Spinal cord (tissue), 9 donors: ENCODE measurements at regions not wholly inside any gene's neighbourhood (a gene's known extent, or its start where the extent isn't known, plus 50 kb on each side); places are given as distances from the start of the nearest gene placed in this dataset.

Source experiments
- DNase-seq, 6 donors: peaks; one replicate each; pipeline versions ENCODE4 v3.0.0 to v3.0.0-alpha.2; 2013 to 2015; ENCODE audit warnings: low spot score in 6 of 6, low read depth in 4 of 6
- H3K27ac ChIP-seq: one replicate; pipeline ENCODE4 v1.5.1; 2013; ENCODE audit warnings: low read depth, low read length, control low read depth
- H3K27me3 ChIP-seq: one replicate; pipeline ENCODE4 v1.6.1; 2013; ENCODE audit warnings: low read length; ENCODE audit not compliant: control insufficient read depth, insufficient read depth
- H3K36me3 ChIP-seq: one replicate; pipeline ENCODE4 v1.6.1; 2013; ENCODE audit warnings: low read length; ENCODE audit not compliant: control insufficient read depth, insufficient read depth
- H3K4me1 ChIP-seq: one replicate; pipeline ENCODE4 v1.6.1; 2013; ENCODE audit warnings: low read length; ENCODE audit not compliant: control insufficient read depth, insufficient read depth
- H3K4me3 ChIP-seq: one replicate; pipeline ENCODE4 v1.5.1; 2013; ENCODE audit warnings: low read depth, low read length, control low read depth
- H3K9me3 ChIP-seq: one replicate; pipeline ENCODE4 v1.6.1; 2013; ENCODE audit warnings: low read length; ENCODE audit not compliant: control insufficient read depth, insufficient read depth
- WGBS: methylation state at CpG from one replicate; pipeline ENCODE4 v1.1.5; 2013; ENCODE audit warnings: missing lambda C conversion rate; ENCODE audit not compliant: insufficient coverage; 5-methylcytosine and 5-hydroxymethylcytosine counted together
- donor health status: healthy.

DNA sequence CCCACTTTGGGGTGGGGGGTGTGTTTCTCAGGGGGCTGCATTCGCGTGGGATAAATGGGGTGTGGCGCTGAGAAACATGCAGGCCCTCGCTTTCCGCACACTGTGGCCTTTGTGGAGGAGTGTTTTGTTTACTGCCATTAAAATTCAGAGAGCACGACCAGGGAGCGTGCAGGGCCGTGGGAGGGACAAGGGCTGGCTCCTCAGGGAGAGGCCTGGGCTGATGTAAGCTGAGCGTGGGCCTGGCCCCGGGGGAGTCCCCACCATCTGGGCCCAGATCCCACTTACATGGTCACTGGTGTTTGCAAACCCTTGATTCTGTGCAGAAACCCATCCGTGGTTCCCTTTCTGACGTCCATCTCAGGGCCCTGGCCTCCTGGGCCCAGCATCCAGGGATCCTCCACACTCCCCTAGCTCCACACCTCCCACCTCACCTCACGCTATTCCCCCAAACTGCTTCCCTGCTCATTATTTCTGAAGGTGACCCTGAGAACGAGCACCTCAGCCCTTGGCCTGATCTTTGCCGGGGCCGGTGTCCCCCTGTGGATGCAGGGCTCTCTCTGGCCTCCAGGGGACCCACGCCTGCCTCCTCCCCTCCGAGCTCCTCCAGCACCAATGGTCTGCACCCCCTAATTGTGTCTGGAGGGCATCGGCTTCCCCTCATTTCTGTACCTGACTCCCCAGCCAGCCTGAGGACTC is 92.5 kb upstream of the SIM2 start:
- DNase-seq: peak in 1 of 6 donors; percentile 44
- Histone ChIP-seq H3K27ac (no peak overlapping the region), H3K36me3 (no peaks in the 10 kb centered on the region), H3K4me3 (no peak overlapping the region), H3K9me3 (no peaks in the 10 kb centered on the region), H3K27me3 (no peaks in the 10 kb centered on the region), H3K4me1 (peaks cover 18% of the 10 kb centered on the region)
- WGBS: 48% methylated on average over 17 of the region's 19 CpGs

DNA sequence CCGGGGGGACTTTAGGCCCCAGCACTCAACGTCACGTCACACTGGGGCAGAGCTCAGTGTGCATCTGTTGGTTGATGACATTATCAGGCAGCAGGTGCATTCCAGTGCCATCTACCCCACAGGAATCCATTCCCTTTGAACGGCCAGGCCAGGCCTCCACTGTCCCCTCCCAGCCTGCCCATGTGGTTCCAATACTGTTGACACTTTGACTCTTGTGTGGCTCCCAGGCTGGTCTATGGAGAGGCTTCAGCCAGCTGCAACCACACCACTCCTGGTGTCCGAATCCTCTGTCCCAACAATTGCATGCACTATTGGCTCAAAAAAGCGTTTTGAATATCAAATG is 92.0 kb upstream of the SIM2 start:
- no peak overlapping the region for H3K27ac ChIP-seq
- DNase-seq: no peak
- no peaks in the 10 kb centered on the region for H3K9me3 ChIP-seq
- H3K4me3 ChIP-seq: no peak overlapping the region
- no peaks in the 10 kb centered on the region for H3K36me3 ChIP-seq
- 83% methylated on average over 3 of the region's 6 CpGs for WGBS
- no peaks in the 10 kb centered on the region for H3K27me3 ChIP-seq
- H3K4me1 ChIP-seq: peaks cover 18% of the 10 kb centered on the region

DNA sequence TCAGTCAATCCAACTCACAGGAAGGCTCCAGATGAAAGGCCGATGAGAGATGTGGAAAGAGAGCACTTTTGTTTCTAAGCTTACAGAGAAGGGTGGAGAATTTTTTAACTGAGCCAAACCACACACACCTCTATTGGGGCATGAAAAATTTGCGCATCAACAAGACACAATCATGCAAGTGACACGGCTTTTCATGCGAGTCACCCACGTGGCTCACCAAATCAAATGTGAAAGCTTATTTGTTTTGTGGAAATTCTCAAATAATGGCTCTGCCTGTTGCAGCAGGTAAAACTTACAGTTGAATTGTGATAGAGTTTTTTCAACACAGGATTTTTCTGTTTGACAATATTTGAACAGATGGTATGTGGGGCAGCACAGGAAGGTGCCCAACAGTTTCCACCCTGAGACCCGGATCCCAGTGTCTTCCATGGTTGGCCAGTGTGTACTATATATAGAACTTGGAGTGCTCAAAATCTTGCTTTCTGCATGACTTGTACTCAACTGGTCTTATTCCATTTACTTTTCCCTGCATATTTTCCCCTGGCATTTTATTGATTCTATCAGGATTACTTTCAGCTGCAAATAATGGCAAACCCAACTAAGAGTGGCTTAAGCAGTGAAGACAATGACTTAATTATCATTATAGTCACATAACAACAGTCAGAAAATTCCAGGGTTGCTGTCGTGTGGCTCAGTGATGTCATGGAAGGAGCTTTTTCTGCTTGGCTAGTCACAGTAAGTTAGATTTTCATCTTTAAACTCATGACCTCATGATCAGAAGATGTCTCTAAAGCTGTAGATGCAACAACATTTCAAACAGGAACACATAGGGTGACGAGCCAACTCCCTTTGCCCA is 90.6 kb upstream of the SIM2 start:
- Histone ChIP-seq H3K27me3 (no peaks in the 10 kb centered on the region), H3K4me3 (no peak overlapping the region), H3K9me3 (no peaks in the 10 kb centered on the region), H3K4me1 (peaks cover 18% of the 10 kb centered on the region), H3K27ac (no peak overlapping the region), H3K36me3 (no peaks in the 10 kb centered on the region)
- no peak for DNase-seq
- WGBS: no CpG with 5 or more reads among the region's 8 CpGs

DNA sequence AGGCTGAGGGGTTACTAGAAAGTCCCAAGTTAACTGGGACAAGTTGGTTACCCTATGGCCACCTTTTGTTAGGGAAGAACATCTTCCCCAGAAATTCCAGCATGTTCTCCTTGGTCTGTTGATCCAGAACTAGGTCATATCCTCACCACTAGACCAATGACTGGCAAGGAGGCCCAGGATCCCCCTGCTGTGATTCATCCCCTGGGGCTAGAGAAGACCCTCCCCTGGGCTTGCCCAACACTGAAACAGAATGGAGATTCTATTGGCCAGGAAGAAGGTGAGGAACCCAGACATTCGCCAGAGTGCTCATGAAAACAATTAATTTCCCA is 90.1 kb upstream of the SIM2 start:
- DNase-seq: no peak
- Histone ChIP-seq H3K27me3 (no peaks in the 10 kb centered on the region), H3K27ac (no peak overlapping the region), H3K4me1 (peaks cover 18% of the 10 kb centered on the region), H3K4me3 (no peak overlapping the region), H3K9me3 (no peaks in the 10 kb centered on the region), H3K36me3 (no peaks in the 10 kb centered on the region)
- WGBS: no CpG with 5 or more reads among the region's 1 CpG

- Histone ChIP-seq H3K27ac (no peak overlapping the region), H3K36me3 (no peaks in the 10 kb centered on the region), H3K27me3 (no peaks in the 10 kb centered on the region), H3K4me1 (peaks cover 18% of the 10 kb centered on the region), H3K4me3 (no peak overlapping the region), H3K9me3 (no peaks in the 10 kb centered on the region)
- DNase-seq: no peak
These were observed 89.3 kb upstream of the SIM2 start for GRCh38 chr21:36609654-36610053.

GRCh38 chr21:36610201-36610600 is 88.7 kb upstream of the SIM2 start:
- no peaks in the 10 kb centered on the region for H3K9me3 ChIP-seq
- no peak overlapping the region for H3K27ac ChIP-seq
- WGBS: no CpG with 5 or more reads among the region's 1 CpG
- no peaks in the 10 kb centered on the region for H3K27me3 ChIP-seq
- H3K4me1 ChIP-seq: peaks cover 18% of the 10 kb centered on the region
- H3K36me3 ChIP-seq: no peaks in the 10 kb centered on the region
- no peak for DNase-seq
- no peak overlapping the region for H3K4me3 ChIP-seq

DNA sequence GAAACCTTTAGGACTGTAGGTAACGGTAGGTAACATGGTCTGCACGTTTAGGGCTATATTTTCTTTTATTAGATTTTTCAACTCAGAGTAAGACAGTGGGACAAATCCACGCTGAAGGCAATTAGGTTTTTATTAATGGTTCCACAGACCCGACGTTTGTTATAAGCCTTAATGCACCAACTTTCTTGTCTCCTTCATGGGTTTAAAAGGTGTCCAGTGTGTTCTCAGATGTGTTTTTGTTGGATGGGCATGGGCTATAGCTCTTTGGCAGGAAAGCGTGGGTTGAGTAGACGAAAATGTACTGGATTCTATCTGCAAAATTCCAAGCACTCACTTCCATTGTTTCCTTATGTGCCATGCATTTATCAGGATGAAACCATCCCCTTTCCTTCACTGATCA is 88.0 kb upstream of the SIM2 start:
- Histone ChIP-seq H3K27me3 (no peaks in the 10 kb centered on the region), H3K36me3 (no peaks in the 10 kb centered on the region), H3K4me1 (peaks cover 11% of the 10 kb centered on the region), H3K9me3 (no peaks in the 10 kb centered on the region), H3K27ac (no peak overlapping the region), H3K4me3 (no peak overlapping the region)
- WGBS: 100% methylated on average over 2 of the region's 7 CpGs
- no peak for DNase-seq

- 89% methylated on average over 6 of the region's 8 CpGs for WGBS
- H3K36me3 ChIP-seq: no peaks in the 10 kb centered on the region
- no peak overlapping the region for H3K27ac ChIP-seq
- H3K9me3 ChIP-seq: no peaks in the 10 kb centered on the region
- DNase-seq: no peak
- no peaks in the 10 kb centered on the region for H3K27me3 ChIP-seq
- no peak overlapping the region for H3K4me3 ChIP-seq
- peaks cover 7% of the 10 kb centered on the region for H3K4me1 ChIP-seq
These were observed 87.5 kb upstream of the SIM2 start for GRCh38 chr21:36611379-36611778.

- H3K4me3 ChIP-seq: no peak overlapping the region
These were observed 85.9 kb upstream of the SIM2 start for GRCh38 chr21:36613059-36613458.

DNA sequence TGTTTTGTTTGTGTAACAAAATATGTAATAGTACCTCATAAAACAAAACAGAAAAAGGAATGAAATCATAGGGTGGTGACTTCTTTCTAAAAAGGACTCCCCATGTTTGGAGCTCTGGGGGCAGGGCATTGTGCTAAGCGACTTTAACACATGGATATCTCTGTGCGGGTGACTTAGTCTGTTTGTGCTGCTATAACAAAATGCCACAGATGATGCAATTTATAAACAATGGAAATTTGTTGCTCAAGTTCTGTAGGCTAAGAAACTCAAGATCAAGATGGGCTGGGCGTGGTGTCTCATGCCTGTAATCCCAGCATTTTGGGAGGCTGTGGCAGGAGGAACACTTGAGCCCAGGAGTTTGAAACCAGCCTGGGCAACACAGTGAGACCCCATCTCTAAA is 85.4 kb upstream of the SIM2 start:
- no peaks in the 10 kb centered on the region for H3K36me3 ChIP-seq
- WGBS: 100% methylated on average over 1 of the region's 3 CpGs
- DNase-seq: no peak
- H3K27me3 ChIP-seq: no peaks in the 10 kb centered on the region
- H3K9me3 ChIP-seq: no peaks in the 10 kb centered on the region
- no peak overlapping the region for H3K4me3 ChIP-seq
- no peak overlapping the region for H3K27ac ChIP-seq
- H3K4me1 ChIP-seq: no peaks in the 10 kb centered on the region

More at GRCh38 chr21:36613059-36613458, 85.9 kb upstream of the SIM2 start:
- 79% methylated on average over 10 of the region's 10 CpGs for WGBS
- H3K36me3 ChIP-seq: no peaks in the 10 kb centered on the region
- no peaks in the 10 kb centered on the region for H3K27me3 ChIP-seq
- H3K4me1 ChIP-seq: no peaks in the 10 kb centered on the region
- H3K9me3 ChIP-seq: no peaks in the 10 kb centered on the region
- no peak overlapping the region for H3K27ac ChIP-seq
- DNase-seq: peak in 1 of 6 donors; percentile 23
